ENCODE measurements at regions not wholly inside any gene's neighbourhood (a gene's known extent, or its start where the extent isn't known, plus 50 kb on each side); places are given as distances from the start of the nearest gene placed in this dataset.

DNA sequence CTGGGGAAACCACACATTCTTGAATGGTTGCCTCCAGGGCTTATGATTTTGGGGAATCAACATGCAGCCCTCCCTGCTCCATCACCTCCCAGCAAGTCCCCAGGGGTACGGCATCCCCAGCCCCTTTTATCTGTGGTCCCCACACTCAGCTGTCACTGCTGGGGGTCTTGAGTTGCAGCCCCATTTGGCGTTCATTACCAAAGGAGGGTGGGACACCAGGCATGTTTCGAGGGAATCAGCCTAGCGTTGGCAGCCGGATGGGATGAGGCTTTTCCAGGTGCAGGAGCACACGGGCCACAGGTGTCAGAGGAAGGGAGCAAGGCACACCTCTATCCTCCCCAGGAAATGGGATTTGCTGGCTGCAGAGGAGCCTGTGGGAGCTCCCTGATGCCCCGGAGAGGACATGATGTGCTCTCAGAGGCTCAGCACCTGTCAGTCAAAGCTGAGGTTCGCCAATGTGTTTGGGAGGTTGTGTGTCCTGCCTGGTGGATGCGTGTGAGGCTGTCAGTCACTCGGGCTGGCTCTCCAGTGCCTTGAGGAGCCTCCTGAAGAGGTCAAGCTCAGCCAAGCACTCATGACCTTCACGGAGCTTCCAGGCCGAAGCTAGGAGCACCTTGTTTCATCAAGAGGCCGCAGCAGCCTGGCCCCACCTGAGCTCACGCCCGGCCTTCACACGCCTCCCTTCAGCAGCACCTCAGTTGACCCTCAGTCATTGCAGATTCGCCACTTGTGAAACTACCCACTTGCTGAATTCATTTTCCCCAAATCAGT lies 95.0 kb downstream of the ERMARD start:
- no peak overlapping the region for H3K4me3 ChIP-seq
- no peaks in the 10 kb centered on the region for H3K4me1 ChIP-seq
- WGBS, 2 donors (ENCODE audit: low coverage in 1 of 2), result 84 to 94% methylated on average over 6 of the region's 17 CpGs
- TF ChIP-seq POLR2AphosphoS5 (IDR thresholded peaks at IDR 0.05) (no peak), POLR2A (IDR thresholded peaks at IDR 0.05) (no peak)
- TF ChIP-seq, protein P1, sequence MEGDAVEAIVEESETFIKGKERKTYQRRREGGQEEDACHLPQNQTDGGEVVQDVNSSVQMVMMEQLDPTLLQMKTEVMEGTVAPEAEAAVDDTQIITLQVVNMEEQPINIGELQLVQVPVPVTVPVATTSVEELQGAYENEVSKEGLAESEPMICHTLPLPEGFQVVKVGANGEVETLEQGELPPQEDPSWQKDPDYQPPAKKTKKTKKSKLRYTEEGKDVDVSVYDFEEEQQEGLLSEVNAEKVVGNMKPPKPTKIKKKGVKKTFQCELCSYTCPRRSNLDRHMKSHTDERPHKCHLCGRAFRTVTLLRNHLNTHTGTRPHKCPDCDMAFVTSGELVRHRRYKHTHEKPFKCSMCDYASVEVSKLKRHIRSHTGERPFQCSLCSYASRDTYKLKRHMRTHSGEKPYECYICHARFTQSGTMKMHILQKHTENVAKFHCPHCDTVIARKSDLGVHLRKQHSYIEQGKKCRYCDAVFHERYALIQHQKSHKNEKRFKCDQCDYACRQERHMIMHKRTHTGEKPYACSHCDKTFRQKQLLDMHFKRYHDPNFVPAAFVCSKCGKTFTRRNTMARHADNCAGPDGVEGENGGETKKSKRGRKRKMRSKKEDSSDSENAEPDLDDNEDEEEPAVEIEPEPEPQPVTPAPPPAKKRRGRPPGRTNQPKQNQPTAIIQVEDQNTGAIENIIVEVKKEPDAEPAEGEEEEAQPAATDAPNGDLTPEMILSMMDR (IDR thresholded peaks at IDR 0.05), result no peak
- H3K36me3 ChIP-seq, result no peaks in the 10 kb centered on the region
- no peaks in the 10 kb centered on the region for H3K9me3 ChIP-seq
- ATAC-seq, result no peak
- peaks cover 32% of the 10 kb centered on the region for H3K27me3 ChIP-seq
- no peak overlapping the region for H3K27ac ChIP-seq

DNA sequence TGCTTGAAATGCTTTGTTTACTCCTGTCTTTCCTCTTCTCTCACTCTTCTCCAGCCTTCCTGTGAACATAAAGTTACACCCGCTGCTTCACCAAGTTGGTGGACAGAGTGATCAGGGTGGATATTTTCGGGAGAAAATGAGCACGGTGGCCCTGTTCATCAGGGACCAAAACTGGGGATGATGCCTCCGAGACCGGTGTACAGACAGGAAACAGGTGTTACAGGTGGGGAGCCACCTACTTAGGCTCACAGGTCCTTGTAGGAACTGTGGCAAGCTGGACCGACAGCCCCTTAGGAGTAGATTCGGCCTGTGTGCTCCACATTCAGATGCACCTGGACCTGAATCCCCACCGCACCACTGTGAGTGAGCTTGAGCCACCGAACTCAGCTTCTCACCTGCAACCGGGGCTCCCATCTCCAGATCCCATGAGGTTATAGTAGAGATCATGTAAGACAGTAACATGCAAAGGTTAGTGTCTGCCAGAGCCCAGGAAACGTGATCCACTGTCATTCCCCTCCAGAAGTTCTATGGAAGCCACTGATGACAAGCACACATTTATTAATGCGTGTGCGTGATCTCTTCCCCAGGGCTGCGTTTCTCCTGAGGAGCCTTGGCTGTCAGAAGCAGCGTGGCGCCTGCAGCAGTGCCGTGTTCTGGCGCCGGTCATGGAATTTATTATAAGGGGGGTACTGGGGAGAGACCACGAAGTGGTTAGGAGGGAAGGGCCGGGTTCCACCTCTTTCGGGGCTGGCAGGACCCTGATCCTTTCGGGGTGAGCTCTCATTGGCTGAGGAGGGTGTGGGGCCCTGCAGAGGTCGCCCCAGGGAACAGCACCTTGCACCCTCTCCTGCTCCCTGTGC lies 94.2 kb downstream of the ERMARD start:
- H3K4me3 ChIP-seq, result no peak overlapping the region
- no peaks in the 10 kb centered on the region for H3K36me3 ChIP-seq
- TF ChIP-seq, protein P1 (IDR thresholded peaks at IDR 0.05), result no peak
- TF ChIP-seq POLR2AphosphoS5 (IDR thresholded peaks at IDR 0.05) (no peak), POLR2A (IDR thresholded peaks at IDR 0.05) (no peak), EP300 (IDR thresholded peaks at IDR 0.05) (no peak)
- 82 to 92% methylated on average over 3 to 5 of the region's 24 CpGs for WGBS, 2 donors (ENCODE audit: low coverage in 1 of 2)
- H3K27me3 ChIP-seq, result peaks cover 32% of the 10 kb centered on the region
- no peak overlapping the region for H3K27ac ChIP-seq
- H3K4me1 ChIP-seq, result no peaks in the 10 kb centered on the region
- no peaks in the 10 kb centered on the region for H3K9me3 ChIP-seq
- ATAC-seq, result no peak

DNA sequence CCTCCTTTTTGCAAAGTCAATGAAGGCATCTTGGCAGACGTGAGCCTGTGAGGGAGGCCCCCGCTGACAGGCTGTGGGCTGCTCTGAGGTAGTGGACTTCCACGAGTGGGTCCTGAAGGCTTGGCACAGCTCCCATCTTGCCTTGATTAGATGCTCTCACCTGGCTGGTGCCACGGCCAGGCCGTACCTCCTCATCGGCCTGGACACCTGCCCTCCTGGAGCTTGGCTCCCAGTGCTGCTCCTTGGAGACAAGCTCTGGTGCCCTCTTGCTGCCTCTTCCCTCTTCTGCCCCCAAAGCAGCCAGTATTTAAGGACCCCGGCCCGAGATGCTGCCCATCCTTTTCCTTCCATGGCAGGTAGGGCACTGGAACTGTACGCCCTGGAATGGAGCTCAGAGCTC lies 93.5 kb downstream of the ERMARD start:
- 64% methylated on average over 6 of the region's 9 CpGs; no CpG with 5 or more reads in 1 of the 2 donors for WGBS, 2 donors (ENCODE audit: low coverage in 1 of 2)
- no peak for TF ChIP-seq POLR2A (IDR thresholded peaks at IDR 0.05)
- TF ChIP-seq, protein P1 (IDR thresholded peaks at IDR 0.05), result no peak
- ATAC-seq, result no peak
- Histone ChIP-seq H3K36me3 (no peaks in the 10 kb centered on the region), H3K4me3 (no peak overlapping the region), H3K4me1 (no peaks in the 10 kb centered on the region), H3K9me3 (no peaks in the 10 kb centered on the region), H3K27ac (no peak overlapping the region), H3K27me3 (peaks cover 32% of the 10 kb centered on the region)

DNA sequence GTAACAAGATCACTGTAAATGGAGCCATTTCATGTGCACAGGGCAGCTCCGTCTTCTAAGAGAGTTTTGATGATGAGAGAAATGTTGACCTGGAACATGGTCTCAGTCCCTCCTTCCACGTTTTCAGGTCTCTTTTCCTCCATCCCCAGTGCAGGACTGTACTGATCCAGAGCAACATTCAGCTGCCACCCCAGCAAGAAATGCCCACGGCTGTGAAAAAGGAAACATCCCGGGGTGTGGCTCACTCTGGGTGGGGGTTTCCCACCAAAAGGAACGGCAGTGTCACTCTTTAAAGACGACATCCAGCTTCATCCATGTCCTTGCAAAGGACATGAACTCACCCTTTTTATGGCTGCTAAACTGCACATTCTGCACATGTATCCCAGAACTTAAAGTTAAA lies 92.6 kb downstream of the ERMARD start:
- Histone ChIP-seq H3K27me3 (peaks cover 33% of the 10 kb centered on the region), H3K4me1 (no peaks in the 10 kb centered on the region), H3K9me3 (no peaks in the 10 kb centered on the region), H3K36me3 (no peaks in the 10 kb centered on the region), H3K4me3 (no peak overlapping the region), H3K27ac (no peak overlapping the region)
- TF ChIP-seq POLR2AphosphoS5 (IDR thresholded peaks at IDR 0.05) (no peak), POLR2A (IDR thresholded peaks at IDR 0.05) (no peak), EP300 (IDR thresholded peaks at IDR 0.05) (no peak)
- TF ChIP-seq, protein P1 (IDR thresholded peaks at IDR 0.05), result no peak
- ATAC-seq, result no peak
- 67 to 86% methylated on average over 4 to 6 of the region's 6 CpGs for WGBS, 2 donors (ENCODE audit: low coverage in 1 of 2)

Measured in gastroesophageal sphincter (tissue), 4 donors.